GM12873 (cell line): ENCODE measurements at regions not wholly inside any gene's neighbourhood (a gene's known extent, or its start where the extent isn't known, plus 50 kb on each side); places are given as distances from the start of the nearest gene placed in this dataset.

Experiments
- CTCF ChIP-seq: IDR thresholded peaks from 2 replicates; pipeline ENCODE4 v1.5.1; 2012; ENCODE audit warnings: low read depth, mild to moderate bottlenecking, moderate library complexity, low read length, control low read depth; ENCODE audit not compliant: insufficient read depth; ENCODE audit errors: missing control alignments

GRCh38 chr4:28073860-28074555, 1213.4 kb downstream of the STIM2 start:
- TF ChIP-seq CTCF: no peak

GRCh38 chr4:28075401-28075956, 1214.8 kb downstream of the STIM2 start:
- no peak for TF ChIP-seq CTCF

GRCh38 chr4:28082686-28083390, 1222.2 kb downstream of the STIM2 start:
- no peak for TF ChIP-seq CTCF

GRCh38 chr4:28092610-28093009, 1232.0 kb downstream of the STIM2 start:
- TF ChIP-seq CTCF: no peak

GRCh38 chr4:28093071-28093470, 1232.4 kb downstream of the STIM2 start:
- no peak for TF ChIP-seq CTCF

GRCh38 chr4:28101583-28101982, 1240.9 kb downstream of the STIM2 start:
- TF ChIP-seq CTCF: no peak

GRCh38 chr4:28105271-28105859, 1244.7 kb downstream of the STIM2 start:
- no peak for TF ChIP-seq CTCF
